Liver (tissue), 8 donors: ENCODE measurements at regions not wholly inside any gene's neighbourhood (a gene's known extent, or its start where the extent isn't known, plus 50 kb on each side); places are given as distances from the start of the nearest gene placed in this dataset.

Experiments used
- DNase-seq: peaks from one replicate; pipeline ENCODE4 v3.0.0-alpha.2; 2017; ENCODE audit warnings: low spot score
- H3K27ac ChIP-seq, 2 donors: one replicate each; pipeline ENCODE4 v1.7.0; 2013; ENCODE audit warnings: inconsistent platforms in 2 of 2, low read length in 2 of 2, control low read depth in 1 of 2, low read depth in 1 of 2, mild to moderate bottlenecking in 1 of 2
- H3K27me3 ChIP-seq, 4 donors: one replicate each; pipeline versions ENCODE4 v1.6.1 to v1.7.0; 2013; ENCODE audit warnings: low read length in 3 of 4, inconsistent platforms in 1 of 4, mild to moderate bottlenecking in 1 of 4, moderate library complexity in 1 of 4; ENCODE audit not compliant: control insufficient read depth in 4 of 4, insufficient read depth in 4 of 4
- H3K36me3 ChIP-seq, 4 donors: one replicate each; pipeline versions ENCODE4 v1.6.1 to v1.7.0; 2013; ENCODE audit warnings: low read length in 3 of 4, mild to moderate bottlenecking in 3 of 4, low read depth in 1 of 4, moderate library complexity in 1 of 4; ENCODE audit not compliant: control insufficient read depth in 4 of 4, insufficient read depth in 3 of 4
- H3K4me1 ChIP-seq, 4 donors: one replicate each; pipeline versions ENCODE4 v1.6.1 to v1.7.0; 2013; ENCODE audit warnings: low read length in 3 of 4, mild to moderate bottlenecking in 3 of 4, moderate library complexity in 1 of 4; ENCODE audit not compliant: control insufficient read depth in 4 of 4, insufficient read depth in 4 of 4
- H3K4me3 ChIP-seq, 3 donors: one replicate each; pipeline versions ENCODE4 v1.6.1 to v1.7.0; 2013; ENCODE audit warnings: low read length in 3 of 3, control low read depth in 1 of 3, low read depth in 1 of 3, mild to moderate bottlenecking in 1 of 3
- H3K9ac ChIP-seq, 2 donors: one replicate each; pipeline ENCODE4 v1.7.0; 2013; ENCODE audit warnings: low read length in 2 of 2, mild to moderate bottlenecking in 2 of 2, moderate library complexity in 2 of 2, control low read depth in 1 of 2, low read depth in 1 of 2
- H3K9me3 ChIP-seq, 4 donors: one replicate each; pipeline versions ENCODE4 v1.6.1 to v1.7.0; 2013; ENCODE audit warnings: low read length in 3 of 4; ENCODE audit not compliant: control insufficient read depth in 4 of 4
- ATF3 ChIP-seq: IDR thresholded peaks from 2 replicates; pipeline ENCODE4 v1.6.1; 2016; ENCODE audit warnings: antibody characterized with exemption
- EGR1 ChIP-seq, 2 donors: IDR thresholded peaks; 2 replicates each; pipeline ENCODE4 v1.6.1; 2016 to 2018; ENCODE audit warnings: antibody characterized with exemption in 2 of 2, low read depth in 2 of 2
- FOXA1 ChIP-seq: IDR thresholded peaks from 2 replicates; pipeline ENCODE4 v1.6.1; 2016; ENCODE audit warnings: antibody characterized with exemption
- FOXA2 ChIP-seq: IDR thresholded peaks from 2 replicates; pipeline ENCODE4 v1.6.1; 2016; ENCODE audit warnings: antibody characterized with exemption
- GABPA ChIP-seq, 2 donors: IDR thresholded peaks in 1 of 2; conservative IDR thresholded peaks in 1 of 2; 2 replicates each; pipeline ENCODE4 v1.6.1; 2016; ENCODE audit warnings: antibody characterized with exemption in 2 of 2, mild to moderate bottlenecking in 1 of 2, moderate library complexity in 1 of 2
- HNF4A ChIP-seq, 2 donors: conservative IDR thresholded peaks; 2 replicates each; pipeline ENCODE4 v1.6.1; 2016; ENCODE audit warnings: antibody characterized with exemption in 2 of 2, mild to moderate bottlenecking in 2 of 2
- HNF4G ChIP-seq: IDR thresholded peaks from 2 replicates; pipeline ENCODE4 v1.6.1; 2016; ENCODE audit warnings: antibody characterized with exemption
- JUND ChIP-seq, 2 donors: IDR thresholded peaks; 2 replicates each; pipeline ENCODE4 v1.6.1; 2016; ENCODE audit warnings: antibody characterized with exemption in 2 of 2
- RAD21 ChIP-seq, 2 donors: IDR thresholded peaks; 2 replicates each; pipeline ENCODE4 v1.6.1; 2016; ENCODE audit warnings: antibody characterized with exemption in 2 of 2, mild to moderate bottlenecking in 2 of 2
- REST ChIP-seq: IDR thresholded peaks from 2 replicates; pipeline ENCODE4 v1.6.1; 2016; ENCODE audit warnings: antibody characterized with exemption, mild to moderate bottlenecking
- RXRA ChIP-seq, 2 donors: IDR thresholded peaks; 2 replicates each; pipeline ENCODE4 v1.6.1; 2017 to 2018; ENCODE audit warnings: antibody characterized with exemption in 2 of 2, mild to moderate bottlenecking in 1 of 2
- SP1 ChIP-seq: IDR thresholded peaks from 2 replicates; pipeline ENCODE4 v1.6.1; 2018; ENCODE audit warnings: antibody characterized with exemption, mild to moderate bottlenecking
- TAF1 ChIP-seq: conservative IDR thresholded peaks from 2 replicates; pipeline ENCODE4 v1.6.1; 2016; ENCODE audit warnings: antibody characterized with exemption, mild to moderate bottlenecking
- YY1 ChIP-seq: IDR thresholded peaks from 2 replicates; pipeline ENCODE4 v1.6.1; 2016; ENCODE audit warnings: antibody characterized with exemption, mild to moderate bottlenecking
- WGBS: extraction: QIAGEN DNeasy Blood & Tissue Kit; methylation state at CpG from one replicate; pipeline ENCODE4 v1.1.7; 2013; 5-methylcytosine and 5-hydroxymethylcytosine counted together
- TF ChIP-seq, protein P1 (sequence below): fragments of 150-350 bp; IDR thresholded peaks from 2 replicates; pipeline ENCODE4 v1.5.1; 2017; ENCODE audit warnings: improper control_type of control experiment, low read depth, low read length; ENCODE audit not compliant: missing input control
- donor health status: healthy.
- donor health status: healthy.
- donor health status: healthy.
- donor health status: healthy.
- donor health status: healthy.

DNA sequence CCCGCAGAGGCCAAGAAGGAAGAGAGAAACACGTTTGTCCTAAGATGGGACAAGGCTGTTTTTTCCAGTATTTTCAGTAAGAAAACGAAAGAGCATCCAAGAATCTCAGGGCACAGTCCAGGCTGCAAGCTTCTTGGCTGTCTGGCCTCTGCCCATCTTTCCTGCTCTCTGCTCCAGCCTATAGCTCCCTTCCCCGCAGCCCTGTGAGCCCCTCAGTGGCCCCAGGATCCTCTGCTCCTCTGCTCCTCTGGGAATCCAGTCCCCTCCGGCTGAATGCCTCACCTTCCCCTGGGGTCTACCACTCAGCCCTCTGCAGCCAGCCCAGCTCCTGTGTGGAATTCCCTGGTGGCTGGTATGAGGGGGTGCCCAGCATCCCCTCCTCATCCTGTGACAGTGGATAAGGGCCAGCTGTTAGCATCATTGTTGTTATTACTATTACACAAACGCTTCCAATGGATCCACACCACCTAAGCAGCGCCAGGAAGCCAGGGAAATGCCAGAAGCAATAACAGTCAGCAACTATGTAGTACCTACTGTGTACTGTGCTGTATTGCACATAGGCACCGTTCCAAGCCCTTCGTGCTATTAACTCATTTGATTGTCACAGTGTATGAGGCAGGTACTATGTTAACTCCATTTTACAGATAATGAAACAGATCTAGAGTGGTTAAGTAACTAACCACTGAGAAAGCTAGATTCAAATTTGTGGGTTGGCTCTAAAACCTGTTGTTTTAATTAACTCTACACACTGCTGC is 60.3 kb upstream of the PTPN1 start:
- WGBS, result 76% methylated on average over 9 of the region's 9 CpGs
- Histone ChIP-seq H3K4me1 (peaks cover 0 to 9% (median 7%) of the 10 kb centered on the region in 4 donors), H3K27me3 (no peaks in the 10 kb centered on the region), H3K4me3 (no peak overlapping the region), H3K9me3 (no peaks in the 10 kb centered on the region), H3K36me3 (no peaks in the 10 kb centered on the region), H3K9ac (no peak overlapping the region), H3K27ac (no peak overlapping the region)
- DNase-seq, result no peak
- TF ChIP-seq RXRA (IDR thresholded peaks at IDR 0.05) (no peak), HNF4G (no peak), YY1 (no peak), SP1 (no peak), GABPA (IDR thresholded peaks at IDR 0.05 in 1 of 2, conservative IDR thresholded peaks at IDR 0.05 in 1 of 2) (no peak)

DNA sequence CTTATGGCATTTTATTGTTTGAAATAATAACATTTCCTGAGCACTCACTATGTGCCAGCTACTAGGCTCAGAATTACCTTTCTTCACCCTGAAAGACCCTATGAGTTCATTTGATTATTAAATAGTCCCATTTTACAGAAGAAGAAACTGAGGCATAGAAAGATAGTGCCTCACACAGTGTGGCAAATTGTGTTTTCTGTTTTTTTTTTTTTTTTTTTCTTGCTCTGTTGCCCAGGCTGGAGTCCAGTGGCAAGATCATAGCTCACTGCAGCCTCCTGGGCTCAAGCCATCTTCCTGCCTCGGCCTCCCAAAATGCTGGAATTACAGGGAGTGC is 59.7 kb upstream of the PTPN1 start:
- H3K4me1 ChIP-seq, result peaks cover under 1 to 11% (median 8%) of the 10 kb centered on the region in 4 donors
- H3K4me3 ChIP-seq, result no peak overlapping the region
- H3K36me3 ChIP-seq, result no peaks in the 10 kb centered on the region
- no peaks in the 10 kb centered on the region for H3K27me3 ChIP-seq
- H3K27ac ChIP-seq, result no peak overlapping the region
- no peak overlapping the region for H3K9ac ChIP-seq
- WGBS, result 85% methylated on average over 1 of the region's 1 CpG
- no peak for TF ChIP-seq REST
- TF ChIP-seq HNF4A (conservative IDR thresholded peaks at IDR 0.05), result no peak
- TF ChIP-seq, protein P1, sequence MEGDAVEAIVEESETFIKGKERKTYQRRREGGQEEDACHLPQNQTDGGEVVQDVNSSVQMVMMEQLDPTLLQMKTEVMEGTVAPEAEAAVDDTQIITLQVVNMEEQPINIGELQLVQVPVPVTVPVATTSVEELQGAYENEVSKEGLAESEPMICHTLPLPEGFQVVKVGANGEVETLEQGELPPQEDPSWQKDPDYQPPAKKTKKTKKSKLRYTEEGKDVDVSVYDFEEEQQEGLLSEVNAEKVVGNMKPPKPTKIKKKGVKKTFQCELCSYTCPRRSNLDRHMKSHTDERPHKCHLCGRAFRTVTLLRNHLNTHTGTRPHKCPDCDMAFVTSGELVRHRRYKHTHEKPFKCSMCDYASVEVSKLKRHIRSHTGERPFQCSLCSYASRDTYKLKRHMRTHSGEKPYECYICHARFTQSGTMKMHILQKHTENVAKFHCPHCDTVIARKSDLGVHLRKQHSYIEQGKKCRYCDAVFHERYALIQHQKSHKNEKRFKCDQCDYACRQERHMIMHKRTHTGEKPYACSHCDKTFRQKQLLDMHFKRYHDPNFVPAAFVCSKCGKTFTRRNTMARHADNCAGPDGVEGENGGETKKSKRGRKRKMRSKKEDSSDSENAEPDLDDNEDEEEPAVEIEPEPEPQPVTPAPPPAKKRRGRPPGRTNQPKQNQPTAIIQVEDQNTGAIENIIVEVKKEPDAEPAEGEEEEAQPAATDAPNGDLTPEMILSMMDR, result no peak
- TF ChIP-seq JUND (IDR thresholded peaks at IDR 0.05), result no peak
- TF ChIP-seq TAF1, result no peak
- no peak for TF ChIP-seq FOXA2
- TF ChIP-seq EGR1 (IDR thresholded peaks at IDR 0.05; ENCODE audit: low read depth in 2 of 2), result no peak
- TF ChIP-seq GABPA (IDR thresholded peaks at IDR 0.05 in 1 of 2, conservative IDR thresholded peaks at IDR 0.05 in 1 of 2), result no peak
- TF ChIP-seq SP1, result no peak
- TF ChIP-seq ATF3, result no peak
- no peak for TF ChIP-seq FOXA1
- no peak for TF ChIP-seq RAD21 (IDR thresholded peaks at IDR 0.05)
- TF ChIP-seq RXRA (IDR thresholded peaks at IDR 0.05), result no peak
- TF ChIP-seq HNF4G, result no peak
- H3K9me3 ChIP-seq, result no peaks in the 10 kb centered on the region
- no peak for DNase-seq
